ENCODE measurements at regions not wholly inside any gene's neighbourhood (a gene's known extent, or its start where the extent isn't known, plus 50 kb on each side); places are given as distances from the start of the nearest gene placed in this dataset.

DNA sequence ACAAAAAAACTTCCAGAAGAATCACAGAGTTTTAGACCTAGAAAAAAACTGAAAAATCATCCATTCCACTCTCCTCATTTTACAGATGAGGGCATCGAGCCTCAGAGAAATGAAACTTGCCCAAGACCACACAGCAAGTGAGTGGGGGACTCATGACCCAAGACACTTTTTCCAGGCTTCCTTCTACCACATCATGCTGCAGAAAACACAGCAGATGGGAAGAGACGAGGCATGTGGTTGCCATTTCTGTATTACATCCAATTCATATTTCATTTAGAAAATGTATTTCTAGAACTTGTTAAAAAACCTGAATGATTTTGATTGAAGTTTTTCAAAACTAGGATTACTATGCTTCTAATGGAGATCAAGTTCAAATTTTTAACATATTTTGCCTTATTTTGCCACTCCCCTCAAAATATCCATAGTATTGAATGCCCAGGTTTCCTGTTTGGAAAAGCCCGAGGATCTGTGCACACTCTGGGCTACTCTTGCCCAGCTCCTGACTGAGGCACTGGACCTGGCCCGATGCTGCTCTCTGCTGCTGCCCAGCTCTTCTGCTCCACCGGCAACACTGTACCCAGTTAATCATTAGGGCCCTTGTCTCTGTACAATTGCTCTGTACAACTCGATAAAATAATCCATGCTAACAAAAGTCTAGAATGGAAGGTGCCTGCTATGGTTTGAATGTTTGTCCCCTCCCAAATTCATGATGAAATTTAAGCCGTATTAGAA is 157.4 kb downstream of the EFNB2 start:
- H3K9me3 ChIP-seq = no peaks in the 10 kb centered on the region
- H3K36me3 ChIP-seq = no peaks in the 10 kb centered on the region
- intact Hi-C loops (cut with DNase I) = no loop called here
- ATAC-seq (no peak), DNase-seq (no peak)
- H3K4me3 ChIP-seq = no peak overlapping the region
- no peak overlapping the region for H3K27ac ChIP-seq
- 88 to 93% methylated on average over 7 of the region's 7 CpGs for WGBS, 2 donors
- H3K4me1 ChIP-seq = peaks cover 0 to 6% (median 0%) of the 10 kb centered on the region in 9 donors
- TF ChIP-seq, protein P1, sequence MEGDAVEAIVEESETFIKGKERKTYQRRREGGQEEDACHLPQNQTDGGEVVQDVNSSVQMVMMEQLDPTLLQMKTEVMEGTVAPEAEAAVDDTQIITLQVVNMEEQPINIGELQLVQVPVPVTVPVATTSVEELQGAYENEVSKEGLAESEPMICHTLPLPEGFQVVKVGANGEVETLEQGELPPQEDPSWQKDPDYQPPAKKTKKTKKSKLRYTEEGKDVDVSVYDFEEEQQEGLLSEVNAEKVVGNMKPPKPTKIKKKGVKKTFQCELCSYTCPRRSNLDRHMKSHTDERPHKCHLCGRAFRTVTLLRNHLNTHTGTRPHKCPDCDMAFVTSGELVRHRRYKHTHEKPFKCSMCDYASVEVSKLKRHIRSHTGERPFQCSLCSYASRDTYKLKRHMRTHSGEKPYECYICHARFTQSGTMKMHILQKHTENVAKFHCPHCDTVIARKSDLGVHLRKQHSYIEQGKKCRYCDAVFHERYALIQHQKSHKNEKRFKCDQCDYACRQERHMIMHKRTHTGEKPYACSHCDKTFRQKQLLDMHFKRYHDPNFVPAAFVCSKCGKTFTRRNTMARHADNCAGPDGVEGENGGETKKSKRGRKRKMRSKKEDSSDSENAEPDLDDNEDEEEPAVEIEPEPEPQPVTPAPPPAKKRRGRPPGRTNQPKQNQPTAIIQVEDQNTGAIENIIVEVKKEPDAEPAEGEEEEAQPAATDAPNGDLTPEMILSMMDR (IDR thresholded peaks at IDR 0.05) = no peak
- H3K27me3 ChIP-seq = no peaks in the 10 kb centered on the region

DNA sequence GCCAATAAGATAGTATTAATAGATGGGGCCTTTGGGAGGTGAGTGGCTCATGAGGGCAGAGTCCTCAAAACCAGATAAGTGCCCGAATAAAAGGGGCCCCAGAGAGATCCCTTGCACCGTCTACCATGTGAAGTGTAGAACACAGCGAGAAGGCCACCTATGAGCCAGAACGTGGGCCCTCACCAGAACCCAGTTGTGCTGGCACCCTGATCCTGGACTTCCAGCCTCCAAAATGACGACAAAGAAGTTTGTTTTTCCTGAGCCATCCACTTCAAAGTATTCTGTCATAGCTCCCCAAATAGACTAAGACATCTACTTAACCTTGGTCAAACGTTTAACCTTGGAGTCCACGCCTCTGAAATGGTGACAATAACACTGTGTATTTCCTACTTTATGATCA is 158.1 kb downstream of the EFNB2 start:
- peaks cover 0 to 12% (median 0%) of the 10 kb centered on the region in 9 donors for H3K4me1 ChIP-seq
- WGBS, 2 donors = 77 to 80% methylated on average over 7 of the region's 7 CpGs
- H3K4me3 ChIP-seq = no peak overlapping the region

DNA sequence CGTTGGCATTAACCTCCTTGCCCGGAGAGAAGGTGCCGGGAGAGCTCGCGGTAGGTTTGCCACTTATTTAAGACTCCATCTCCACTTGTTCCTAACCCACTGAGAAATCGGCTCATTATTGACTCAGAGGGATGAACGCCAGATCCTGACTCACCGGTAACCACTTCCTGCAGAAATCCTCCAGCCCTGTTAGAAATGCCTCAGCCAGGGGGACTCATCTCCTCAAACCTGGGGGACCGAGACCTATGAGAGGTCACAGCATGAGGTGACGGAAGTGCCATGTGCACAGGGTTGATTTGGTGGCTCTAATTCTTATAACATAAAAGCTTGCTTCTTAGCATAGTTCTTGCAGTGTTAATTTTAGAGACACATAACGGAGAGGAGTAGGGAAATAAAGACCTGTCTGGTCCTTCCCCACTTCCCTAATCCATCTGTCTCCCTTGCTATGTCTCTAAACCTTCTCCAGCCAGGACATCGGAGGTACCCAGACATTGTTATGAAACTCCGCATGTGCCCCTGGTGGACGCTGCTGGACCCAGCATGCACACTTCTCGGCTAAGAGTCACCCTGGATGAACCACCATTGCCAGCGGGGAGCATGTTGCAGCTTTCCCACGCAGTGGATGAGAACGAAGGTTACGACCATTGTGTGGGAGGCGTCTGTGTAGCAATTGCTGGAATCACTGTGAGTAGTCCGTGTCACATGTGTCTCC is 158.9 kb downstream of the EFNB2 start:
- H3K4me1 ChIP-seq = peaks cover 0 to 15% (median 0%) of the 10 kb centered on the region in 9 donors
- no peaks in the 10 kb centered on the region for H3K27me3 ChIP-seq
- no peaks in the 10 kb centered on the region for H3K36me3 ChIP-seq
- no peaks in the 10 kb centered on the region for H3K9me3 ChIP-seq
- TF ChIP-seq, protein P1 (IDR thresholded peaks at IDR 0.05) = no peak
- 84 to 88% methylated on average over 21 of the region's 21 CpGs for WGBS, 2 donors
- ATAC-seq = no peak
- intact Hi-C loops (cut with DNase I) = no loop called here
- no peak for DNase-seq
- H3K27ac ChIP-seq = no peak overlapping the region
- no peak overlapping the region for H3K4me3 ChIP-seq

More for the DNA sequence above, 158.1 kb downstream of the EFNB2 start:
- DNase-seq (no peak), ATAC-seq (no peak)
- H3K27me3 ChIP-seq = no peaks in the 10 kb centered on the region
- no peaks in the 10 kb centered on the region for H3K9me3 ChIP-seq
- no peaks in the 10 kb centered on the region for H3K36me3 ChIP-seq
- intact Hi-C loops (cut with DNase I) = no loop called here
- no peak overlapping the region for H3K27ac ChIP-seq
- TF ChIP-seq, protein P1 (IDR thresholded peaks at IDR 0.05) = no peak

DNA sequence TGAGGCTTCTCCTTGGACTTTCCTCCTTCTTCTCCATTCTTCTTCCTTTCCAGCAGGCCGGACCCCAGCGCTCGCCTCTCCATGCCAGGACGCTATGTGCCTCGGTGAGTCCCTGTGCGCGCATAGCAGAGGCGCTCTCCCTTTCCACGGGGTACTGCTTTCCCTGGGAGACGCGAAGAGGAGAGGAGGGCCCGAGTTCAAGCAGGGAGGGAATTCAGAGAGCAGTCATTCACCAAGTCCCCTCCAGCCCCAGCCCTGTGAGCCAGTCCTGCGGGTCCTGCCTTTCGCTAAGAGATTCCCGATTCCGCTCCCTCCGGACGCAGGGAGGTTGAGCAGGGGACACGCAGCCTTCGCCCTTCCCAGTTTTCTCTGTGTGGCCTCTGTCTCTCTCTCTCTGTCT is 160.4 kb downstream of the EFNB2 start:
- Histone ChIP-seq H3K9me3 (no peaks in the 10 kb centered on the region), H3K27me3 (no peaks in the 10 kb centered on the region), H3K36me3 (no peaks in the 10 kb centered on the region), H3K27ac (no peak overlapping the region), H3K4me1 (peaks cover 0 to 15% (median 0%) of the 10 kb centered on the region in 9 donors), H3K4me3 (no peak overlapping the region)
- WGBS, 2 donors = 98 to 99% methylated on average over 20 of the region's 20 CpGs
- DNase-seq (no peak), ATAC-seq (no peak)
- intact Hi-C loops (cut with DNase I) = no loop called here
- TF ChIP-seq, protein P1 (IDR thresholded peaks at IDR 0.05) = no peak
